Spinal cord (tissue), 9 donors: ENCODE measurements at regions not wholly inside any gene's neighbourhood (a gene's known extent, or its start where the extent isn't known, plus 50 kb on each side); places are given as distances from the start of the nearest gene placed in this dataset.

Experiments
- DNase-seq, 6 donors: peaks; one replicate each; pipeline versions ENCODE4 v3.0.0 to v3.0.0-alpha.2; 2013 to 2015; ENCODE audit warnings: low spot score in 6 of 6, low read depth in 4 of 6
- H3K27ac ChIP-seq: one replicate; pipeline ENCODE4 v1.5.1; 2013; ENCODE audit warnings: low read depth, low read length, control low read depth
- H3K27me3 ChIP-seq: one replicate; pipeline ENCODE4 v1.6.1; 2013; ENCODE audit warnings: low read length; ENCODE audit not compliant: control insufficient read depth, insufficient read depth
- H3K36me3 ChIP-seq: one replicate; pipeline ENCODE4 v1.6.1; 2013; ENCODE audit warnings: low read length; ENCODE audit not compliant: control insufficient read depth, insufficient read depth
- H3K4me1 ChIP-seq: one replicate; pipeline ENCODE4 v1.6.1; 2013; ENCODE audit warnings: low read length; ENCODE audit not compliant: control insufficient read depth, insufficient read depth
- H3K4me3 ChIP-seq: one replicate; pipeline ENCODE4 v1.5.1; 2013; ENCODE audit warnings: low read depth, low read length, control low read depth
- H3K9me3 ChIP-seq: one replicate; pipeline ENCODE4 v1.6.1; 2013; ENCODE audit warnings: low read length; ENCODE audit not compliant: control insufficient read depth, insufficient read depth
- WGBS: methylation state at CpG from one replicate; pipeline ENCODE4 v1.1.5; 2013; ENCODE audit warnings: missing lambda C conversion rate; ENCODE audit not compliant: insufficient coverage; 5-methylcytosine and 5-hydroxymethylcytosine counted together
- donor health status: healthy.

- H3K27ac ChIP-seq: no peak overlapping the region
- H3K36me3 ChIP-seq: no peaks in the 10 kb centered on the region
- 93% methylated on average over 1 of the region's 3 CpGs for WGBS
- no peaks in the 10 kb centered on the region for H3K27me3 ChIP-seq
- no peak overlapping the region for H3K4me3 ChIP-seq
- H3K4me1 ChIP-seq: no peaks in the 10 kb centered on the region
- no peaks in the 10 kb centered on the region for H3K9me3 ChIP-seq
- DNase-seq: no peak
These were observed 1071.4 kb upstream of the FAM98A start for GRCh38 chr2:34670482-34670881.

GRCh38 chr2:34666821-34667220 is 1067.7 kb upstream of the FAM98A start:
- Histone ChIP-seq H3K4me3 (no peak overlapping the region), H3K4me1 (no peaks in the 10 kb centered on the region), H3K27ac (no peak overlapping the region), H3K36me3 (no peaks in the 10 kb centered on the region), H3K27me3 (no peaks in the 10 kb centered on the region), H3K9me3 (no peaks in the 10 kb centered on the region)
- 40% methylated on average over 2 of the region's 4 CpGs for WGBS
- DNase-seq: peak in 2 of 6 donors; percentile 33 to 80

GRCh38 chr2:34664266-34664665 is 1065.2 kb upstream of the FAM98A start:
- DNase-seq: no peak

GRCh38 chr2:34663314-34663713 is 1064.2 kb upstream of the FAM98A start:
- Histone ChIP-seq H3K36me3 (no peaks in the 10 kb centered on the region), H3K27me3 (no peaks in the 10 kb centered on the region), H3K4me3 (no peak overlapping the region), H3K4me1 (no peaks in the 10 kb centered on the region), H3K27ac (no peak overlapping the region), H3K9me3 (no peaks in the 10 kb centered on the region)
- no CpG with 5 or more reads among the region's 2 CpGs for WGBS
- DNase-seq: no peak

More at GRCh38 chr2:34664266-34664665, 1065.2 kb upstream of the FAM98A start:
- Histone ChIP-seq H3K4me3 (no peak overlapping the region), H3K9me3 (no peaks in the 10 kb centered on the region), H3K27me3 (no peaks in the 10 kb centered on the region), H3K36me3 (no peaks in the 10 kb centered on the region), H3K27ac (no peak overlapping the region), H3K4me1 (no peaks in the 10 kb centered on the region)
- no CpG with 5 or more reads among the region's 3 CpGs for WGBS

GRCh38 chr2:34660741-34661140 is 1061.6 kb upstream of the FAM98A start:
- no peaks in the 10 kb centered on the region for H3K27me3 ChIP-seq
- no peaks in the 10 kb centered on the region for H3K36me3 ChIP-seq
- no peak for DNase-seq
- WGBS: no CpG with 5 or more reads among the region's 4 CpGs
- H3K4me1 ChIP-seq: no peaks in the 10 kb centered on the region
- H3K27ac ChIP-seq: no peak overlapping the region
- H3K9me3 ChIP-seq: no peaks in the 10 kb centered on the region
- H3K4me3 ChIP-seq: no peak overlapping the region

GRCh38 chr2:34656632-34657031 is 1057.5 kb upstream of the FAM98A start:
- Histone ChIP-seq H3K4me1 (no peaks in the 10 kb centered on the region), H3K9me3 (no peaks in the 10 kb centered on the region), H3K36me3 (no peaks in the 10 kb centered on the region), H3K4me3 (no peak overlapping the region), H3K27me3 (no peaks in the 10 kb centered on the region), H3K27ac (no peak overlapping the region)
- 75% methylated on average over 1 of the region's 3 CpGs for WGBS
- no peak for DNase-seq

GRCh38 chr2:34652636-34653035 is 1053.5 kb upstream of the FAM98A start:
- no peak overlapping the region for H3K4me3 ChIP-seq
- DNase-seq: peak in 1 of 6 donors; percentile 22
- no CpG with 5 or more reads among the region's 1 CpG for WGBS

GRCh38 chr2:34646901-34647300 is 1047.8 kb upstream of the FAM98A start:
- H3K27me3 ChIP-seq: no peaks in the 10 kb centered on the region
- H3K4me1 ChIP-seq: no peaks in the 10 kb centered on the region
- DNase-seq: no peak
- H3K9me3 ChIP-seq: no peaks in the 10 kb centered on the region
- no peak overlapping the region for H3K27ac ChIP-seq
- no peak overlapping the region for H3K4me3 ChIP-seq
- no CpG with 5 or more reads among the region's 3 CpGs for WGBS
- no peaks in the 10 kb centered on the region for H3K36me3 ChIP-seq

More at GRCh38 chr2:34652636-34653035, 1053.5 kb upstream of the FAM98A start:
- no peaks in the 10 kb centered on the region for H3K4me1 ChIP-seq
- H3K9me3 ChIP-seq: no peaks in the 10 kb centered on the region
- no peaks in the 10 kb centered on the region for H3K36me3 ChIP-seq
- no peak overlapping the region for H3K27ac ChIP-seq
- H3K27me3 ChIP-seq: no peaks in the 10 kb centered on the region

GRCh38 chr2:34632327-34632726 is 1033.2 kb upstream of the FAM98A start:
- no peak overlapping the region for H3K27ac ChIP-seq
- no peaks in the 10 kb centered on the region for H3K27me3 ChIP-seq
- no peaks in the 10 kb centered on the region for H3K9me3 ChIP-seq
- no peaks in the 10 kb centered on the region for H3K4me1 ChIP-seq
- WGBS: no CpG with 5 or more reads among the region's 1 CpG
- H3K4me3 ChIP-seq: no peak overlapping the region
- DNase-seq: peak in 2 of 6 donors; percentile 1 to 62
- no peaks in the 10 kb centered on the region for H3K36me3 ChIP-seq

GRCh38 chr2:34627003-34627402 is 1027.9 kb upstream of the FAM98A start:
- Histone ChIP-seq H3K9me3 (no peaks in the 10 kb centered on the region), H3K27ac (no peak overlapping the region), H3K4me1 (no peaks in the 10 kb centered on the region), H3K27me3 (no peaks in the 10 kb centered on the region), H3K36me3 (no peaks in the 10 kb centered on the region), H3K4me3 (no peak overlapping the region)
- 88% methylated on average over 2 of the region's 3 CpGs for WGBS
- no peak for DNase-seq
